CD8-positive, alpha-beta memory T cell (primary cell): ENCODE measurements at regions not wholly inside any gene's neighbourhood (a gene's known extent, or its start where the extent isn't known, plus 50 kb on each side); places are given as distances from the start of the nearest gene placed in this dataset.

Experiments
- CTCF ChIA-PET: fragments of 350-600 bp; sonication (Branson Sonifier 250); formaldehyde crosslinking; loops from one replicate; lab custom pipeline; 2021; ENCODE audit warnings: antibody characterized with exemption; lab: Charles Lee
- POLR2A ChIA-PET: fragments of 350-600 bp; sonication (Branson Sonifier 250); formaldehyde crosslinking; loops from one replicate; lab custom pipeline; 2021; ENCODE audit warnings: antibody characterized with exemption; lab: Charles Lee
- DNase-seq, 5 donors: peaks; one replicate each; pipeline versions ENCODE4 v3.0.0 to v3.0.0-alpha.2; 2020 to 2022; ENCODE audit warnings: mixed read lengths in 1 of 5
- H3K27ac ChIP-seq: one replicate; pipeline ENCODE4 v1.7.0; 2013; ENCODE audit warnings: low read depth, mild to moderate bottlenecking, low read length, moderate library complexity
- H3K27me3 ChIP-seq: 2 replicates; pipeline ENCODE4 v1.7.0; 2013; ENCODE audit warnings: low read length, mild to moderate bottlenecking; ENCODE audit not compliant: insufficient read depth, poor library complexity, severe bottlenecking
- H3K36me3 ChIP-seq: 2 replicates; pipeline ENCODE4 v1.7.0; 2013; ENCODE audit warnings: mild to moderate bottlenecking, low read length, moderate library complexity; ENCODE audit not compliant: insufficient read depth
- H3K4me1 ChIP-seq: 2 replicates; pipeline ENCODE4 v1.7.0; 2013; ENCODE audit warnings: mild to moderate bottlenecking, low read length, moderate library complexity; ENCODE audit not compliant: insufficient read depth
- H3K4me3 ChIP-seq: 2 replicates; pipeline ENCODE4 v1.7.0; 2013; ENCODE audit warnings: mild to moderate bottlenecking, low read length
- H3K9me3 ChIP-seq: 2 replicates; pipeline ENCODE4 v1.7.0; 2013; ENCODE audit warnings: mild to moderate bottlenecking, low read length
- H3K27ac Mint-ChIP-seq, 8 donors: one replicate each; pipeline ENCODE4 v1.8.0; 2020 to 2021; ENCODE audit warnings: mixed read lengths in 8 of 8, mild to moderate bottlenecking in 6 of 8, inconsistent platforms in 3 of 8, moderate library complexity in 3 of 8
- H3K27me3 Mint-ChIP-seq, 2 donors: one replicate each; pipeline ENCODE4 v1.8.0; 2020 to 2021; ENCODE audit warnings: mixed read lengths in 2 of 2, mild to moderate bottlenecking in 1 of 2, moderate library complexity in 1 of 2
- H3K36me3 Mint-ChIP-seq, 3 donors: one replicate each; pipeline ENCODE4 v1.8.0; 2020 to 2021; ENCODE audit warnings: mixed read lengths in 3 of 3, inconsistent platforms in 1 of 3, mild to moderate bottlenecking in 1 of 3
- H3K4me1 Mint-ChIP-seq, 3 donors: one replicate each; pipeline ENCODE4 v1.8.0; 2020 to 2021; ENCODE audit warnings: mixed read lengths in 3 of 3, inconsistent platforms in 1 of 3, mild to moderate bottlenecking in 1 of 3
- H3K4me3 Mint-ChIP-seq, 7 donors: one replicate each; pipeline ENCODE4 v1.8.0; 2020 to 2021; ENCODE audit warnings: mixed read lengths in 7 of 7, mild to moderate bottlenecking in 6 of 7, moderate library complexity in 4 of 7, inconsistent platforms in 2 of 7
- H3K9me3 Mint-ChIP-seq, 5 donors: one replicate each; pipeline ENCODE4 v1.8.0; 2020 to 2022; ENCODE audit warnings: mixed read lengths in 5 of 5, mild to moderate bottlenecking in 3 of 5, moderate library complexity in 2 of 5, inconsistent platforms in 1 of 5

DNA sequence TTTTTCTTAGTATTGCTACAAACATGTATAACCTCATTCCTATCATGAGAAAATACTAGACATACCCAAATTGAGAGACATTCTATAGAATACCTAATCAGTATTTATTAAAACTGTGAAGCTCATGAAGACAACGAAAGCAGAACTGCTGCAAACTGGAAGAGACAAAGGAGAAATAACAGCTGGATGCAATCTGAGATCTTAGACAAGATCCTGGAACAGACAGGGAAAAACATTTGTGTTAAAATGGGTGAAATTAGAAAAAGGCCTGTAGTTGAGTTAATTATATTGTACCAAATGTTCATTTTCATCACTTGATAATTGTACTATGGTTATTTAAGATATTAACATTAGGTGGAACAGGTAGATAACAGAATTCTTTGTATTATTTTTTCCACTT is 392.0 kb downstream of the PLPP3 start:
- Histone ChIP-seq H3K4me3 (no peak overlapping the region), H3K36me3 (no peaks in the 10 kb centered on the region), H3K27ac (no peak overlapping the region), H3K27me3 (no peaks in the 10 kb centered on the region), H3K9me3 (no peaks in the 10 kb centered on the region), H3K4me1 (no peaks in the 10 kb centered on the region)
- POLR2A ChIA-PET: no interaction called here
- H3K9me3 Mint-ChIP-seq: peaks cover 0 to 6% (median 0%) of the 10 kb centered on the region in 5 donors
- H3K4me1 Mint-ChIP-seq: no peaks in the 10 kb centered on the region
- no peak overlapping the region for H3K27ac Mint-ChIP-seq
- no peak for DNase-seq
- no peak overlapping the region for H3K4me3 Mint-ChIP-seq
- peaks cover 0 to 2% of the 10 kb centered on the region in 2 donors for H3K27me3 Mint-ChIP-seq
- CTCF ChIA-PET: no interaction called here
- H3K36me3 Mint-ChIP-seq: peaks cover 0 to 3% (median 0%) of the 10 kb centered on the region in 3 donors

DNA sequence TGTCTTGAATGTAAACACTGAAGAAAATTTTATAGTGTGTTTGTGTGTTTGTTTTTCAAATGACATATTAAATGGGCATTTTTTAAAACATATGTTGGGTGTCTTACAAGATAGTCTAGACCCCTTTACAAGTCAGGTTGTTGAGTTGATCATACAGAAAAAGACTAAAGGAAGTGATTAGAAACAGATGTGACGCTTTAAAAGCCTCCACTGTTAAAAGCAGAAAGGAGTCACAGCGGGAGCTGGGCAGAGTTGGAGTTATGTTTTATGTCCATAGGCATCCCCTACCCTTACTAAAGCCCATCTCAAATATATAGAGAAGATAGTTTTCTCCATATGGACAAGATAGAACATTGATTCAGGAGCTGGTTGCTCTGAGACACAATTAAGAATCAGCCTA is 393.9 kb downstream of the PLPP3 start:
- H3K27me3 ChIP-seq: no peaks in the 10 kb centered on the region
- no peaks in the 10 kb centered on the region for H3K9me3 ChIP-seq
- H3K9me3 Mint-ChIP-seq: peaks cover 0 to 5% (median 0%) of the 10 kb centered on the region in 5 donors
- H3K27ac ChIP-seq: no peak overlapping the region
- ChIA-PET POLR2A (no interaction called here), CTCF (no interaction called here)
- no peaks in the 10 kb centered on the region for H3K4me1 ChIP-seq
- H3K4me1 Mint-ChIP-seq: no peaks in the 10 kb centered on the region
- H3K36me3 ChIP-seq: no peaks in the 10 kb centered on the region
- DNase-seq: no peak
- peaks cover 0 to 3% (median 0%) of the 10 kb centered on the region in 3 donors for H3K36me3 Mint-ChIP-seq
- H3K4me3 ChIP-seq: no peak overlapping the region
- H3K27ac Mint-ChIP-seq: no peak overlapping the region
- peaks cover 0 to 2% of the 10 kb centered on the region in 2 donors for H3K27me3 Mint-ChIP-seq
- no peak overlapping the region for H3K4me3 Mint-ChIP-seq

DNA sequence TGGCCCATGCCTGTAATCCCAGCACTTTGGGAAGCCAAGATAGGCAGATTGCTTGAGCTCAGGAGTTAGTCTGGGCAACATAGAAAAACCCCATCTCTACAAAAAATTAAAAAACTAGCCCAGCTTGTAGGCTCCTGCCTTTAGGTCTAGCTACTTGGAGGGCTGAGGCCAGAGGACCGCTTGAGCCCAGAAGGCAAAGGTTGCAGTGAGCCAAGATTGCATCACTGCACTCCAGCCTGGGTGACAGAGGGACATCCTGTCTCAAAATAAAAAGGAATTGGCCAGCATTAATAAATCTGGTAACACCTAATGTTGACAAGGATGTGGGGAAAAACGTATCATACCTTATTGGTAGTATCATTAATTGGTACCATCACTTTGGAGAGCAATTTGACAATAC is 396.2 kb downstream of the PLPP3 start:
- no peaks in the 10 kb centered on the region for H3K4me1 Mint-ChIP-seq
- ChIA-PET CTCF (no interaction called here), POLR2A (no interaction called here)
- Histone ChIP-seq H3K4me3 (no peak overlapping the region), H3K9me3 (no peaks in the 10 kb centered on the region), H3K27ac (no peak overlapping the region), H3K36me3 (no peaks in the 10 kb centered on the region), H3K4me1 (no peaks in the 10 kb centered on the region), H3K27me3 (no peaks in the 10 kb centered on the region)
- no peak overlapping the region for H3K4me3 Mint-ChIP-seq
- H3K27me3 Mint-ChIP-seq: no peaks in the 10 kb centered on the region
- peaks cover 0 to 2% (median 0%) of the 10 kb centered on the region in 5 donors for H3K9me3 Mint-ChIP-seq
- no peak overlapping the region for H3K27ac Mint-ChIP-seq
- no peak for DNase-seq
- H3K36me3 Mint-ChIP-seq: peaks cover 0 to 3% (median 0%) of the 10 kb centered on the region in 3 donors

DNA sequence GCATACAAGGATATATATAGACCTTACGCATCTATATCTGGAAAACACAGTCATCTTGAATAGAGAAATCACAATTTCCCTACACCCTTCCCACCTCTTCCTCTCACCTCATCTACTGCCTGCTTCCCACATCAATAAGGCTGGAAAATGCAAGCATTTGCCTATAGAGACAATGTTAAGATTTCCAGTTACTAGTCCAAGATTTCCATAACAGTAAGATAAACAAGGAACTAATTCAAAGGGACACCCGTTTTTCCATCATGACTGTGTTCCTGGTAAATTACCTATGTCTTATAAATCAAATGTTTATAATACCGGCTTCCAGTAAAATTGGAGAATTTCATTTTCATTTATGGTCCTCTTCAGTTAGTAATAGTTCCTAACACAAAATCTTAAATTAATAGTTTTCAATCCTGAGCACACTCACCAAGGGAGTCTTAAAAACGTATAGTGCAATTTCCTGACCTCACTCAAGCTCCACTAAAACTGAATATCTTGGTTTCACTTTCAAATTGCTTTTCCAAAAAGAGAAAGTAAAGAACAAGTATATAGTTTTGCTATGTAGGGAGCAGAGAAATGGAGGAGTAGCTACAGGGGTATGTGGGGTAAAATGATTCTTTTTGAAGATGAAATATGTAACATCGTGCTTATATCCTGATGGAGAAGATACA is 398.7 kb downstream of the PLPP3 start:
- H3K9me3 Mint-ChIP-seq: peaks cover 0 to 2% (median 2%) of the 10 kb centered on the region in 5 donors
- ChIA-PET POLR2A (no interaction called here), CTCF (no interaction called here)
- H3K27ac Mint-ChIP-seq: no peak overlapping the region
- H3K4me3 Mint-ChIP-seq: no peak overlapping the region
- Histone ChIP-seq H3K27ac (no peak overlapping the region), H3K4me1 (no peaks in the 10 kb centered on the region), H3K27me3 (no peaks in the 10 kb centered on the region), H3K4me3 (no peak overlapping the region), H3K36me3 (no peaks in the 10 kb centered on the region), H3K9me3 (no peaks in the 10 kb centered on the region)
- no peaks in the 10 kb centered on the region for H3K36me3 Mint-ChIP-seq
- H3K27me3 Mint-ChIP-seq: no peaks in the 10 kb centered on the region
- no peak for DNase-seq
- H3K4me1 Mint-ChIP-seq: no peaks in the 10 kb centered on the region

DNA sequence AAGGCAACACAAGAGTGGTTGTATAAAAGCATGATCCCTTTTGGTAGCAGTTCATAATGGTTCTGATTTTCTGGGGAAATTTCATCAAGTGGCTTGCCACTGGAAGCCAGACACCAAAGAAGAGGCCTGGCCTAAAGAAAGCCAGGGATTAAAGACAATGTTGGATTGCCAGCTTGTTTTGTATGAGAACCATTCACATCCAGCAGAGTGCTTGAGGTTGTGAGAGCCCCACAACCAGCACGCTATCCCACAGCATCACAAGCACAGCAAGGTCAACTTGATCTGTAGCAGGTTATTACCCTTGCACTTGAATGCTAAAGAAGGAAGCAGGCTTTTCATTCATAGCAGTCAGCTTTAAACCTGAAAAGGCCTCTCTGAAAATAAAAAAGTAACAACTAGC is 399.8 kb downstream of the PLPP3 start:
- POLR2A ChIA-PET: no interaction called here
- Mint-ChIP-seq H3K4me1 (no peaks in the 10 kb centered on the region), H3K9me3 (peaks cover 0 to 3% (median 0%) of the 10 kb centered on the region in 5 donors), H3K27me3 (no peaks in the 10 kb centered on the region), H3K36me3 (no peaks in the 10 kb centered on the region), H3K27ac (no peak overlapping the region), H3K4me3 (no peak overlapping the region)
- H3K27me3 ChIP-seq: no peaks in the 10 kb centered on the region
- CTCF ChIA-PET: no interaction called here
- no peak for DNase-seq
- H3K9me3 ChIP-seq: no peaks in the 10 kb centered on the region
- H3K27ac ChIP-seq: no peak overlapping the region
- H3K4me1 ChIP-seq: no peaks in the 10 kb centered on the region
- H3K4me3 ChIP-seq: no peak overlapping the region
- H3K36me3 ChIP-seq: no peaks in the 10 kb centered on the region

DNA sequence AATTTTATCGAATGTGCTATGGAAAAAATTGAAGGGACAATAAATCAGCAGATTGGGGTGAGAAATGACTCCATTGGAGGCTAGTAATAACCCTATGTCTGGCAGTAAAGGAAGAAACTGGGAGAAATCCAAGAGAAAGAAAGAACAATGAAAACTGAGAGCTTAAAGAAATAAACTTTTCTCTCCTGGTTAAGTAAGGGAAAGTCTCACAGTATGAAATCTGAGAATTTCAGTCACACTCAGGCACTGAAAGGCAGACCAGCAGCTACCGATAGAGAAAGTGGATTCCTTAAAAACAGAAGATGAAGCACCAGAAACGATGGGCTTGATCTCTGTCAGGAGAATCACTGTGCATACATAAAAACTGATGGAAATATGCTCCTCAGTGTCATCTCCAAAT is 404.2 kb downstream of the PLPP3 start:
- CTCF ChIA-PET: no interaction called here
- Mint-ChIP-seq H3K27me3 (no peaks in the 10 kb centered on the region), H3K36me3 (no peaks in the 10 kb centered on the region), H3K27ac (no peak overlapping the region), H3K4me3 (no peak overlapping the region), H3K4me1 (no peaks in the 10 kb centered on the region), H3K9me3 (peaks cover 0 to 7% (median 0%) of the 10 kb centered on the region in 5 donors)
- DNase-seq: no peak
- no peaks in the 10 kb centered on the region for H3K27me3 ChIP-seq
- no peaks in the 10 kb centered on the region for H3K36me3 ChIP-seq
- H3K4me3 ChIP-seq: no peak overlapping the region
- POLR2A ChIA-PET: no interaction called here
- no peaks in the 10 kb centered on the region for H3K4me1 ChIP-seq
- H3K27ac ChIP-seq: no peak overlapping the region
- H3K9me3 ChIP-seq: no peaks in the 10 kb centered on the region

DNA sequence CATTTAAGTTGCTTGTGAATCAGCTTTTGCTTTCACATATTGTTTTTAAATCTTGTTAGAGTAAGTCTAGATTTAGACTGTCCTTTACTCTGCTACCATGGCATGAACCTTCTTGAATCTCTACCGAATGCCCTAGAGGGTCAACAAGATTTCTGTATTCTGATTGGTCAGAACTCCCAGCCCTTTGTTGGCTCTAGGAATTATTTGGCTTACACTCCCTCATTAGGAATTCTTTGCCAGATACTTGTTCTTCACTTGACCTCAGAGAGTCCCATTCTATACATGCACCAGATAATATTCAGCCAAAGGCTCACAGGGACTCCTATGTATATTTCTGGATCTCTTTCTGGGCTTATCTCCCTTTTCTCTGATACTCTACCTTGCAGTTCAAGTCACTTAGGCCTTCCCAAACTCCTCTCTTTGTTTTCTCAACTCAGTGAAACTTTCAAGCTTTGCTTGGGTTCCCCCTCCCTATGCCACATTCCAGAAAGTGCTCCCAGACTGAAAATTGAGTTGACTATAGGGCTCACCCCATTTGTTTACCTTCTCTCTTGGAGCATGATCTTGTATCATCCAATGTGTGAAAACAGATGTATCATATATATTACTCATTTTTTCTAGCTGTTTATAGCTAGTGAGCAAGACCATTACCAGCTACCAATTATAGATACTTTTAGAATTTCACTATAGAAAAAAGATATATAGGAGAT is 405.0 kb downstream of the PLPP3 start:
- H3K4me1 ChIP-seq: no peaks in the 10 kb centered on the region
- H3K27ac ChIP-seq: no peak overlapping the region
- H3K4me3 Mint-ChIP-seq: no peak overlapping the region
- H3K27me3 ChIP-seq: no peaks in the 10 kb centered on the region
- no peak overlapping the region for H3K4me3 ChIP-seq
- ChIA-PET POLR2A (no interaction called here), CTCF (no interaction called here)
- H3K27ac Mint-ChIP-seq: no peak overlapping the region
- no peaks in the 10 kb centered on the region for H3K27me3 Mint-ChIP-seq
- H3K36me3 Mint-ChIP-seq: no peaks in the 10 kb centered on the region
- H3K4me1 Mint-ChIP-seq: no peaks in the 10 kb centered on the region
- H3K36me3 ChIP-seq: no peaks in the 10 kb centered on the region
- H3K9me3 ChIP-seq: no peaks in the 10 kb centered on the region
- no peak for DNase-seq
- peaks cover 0 to 7% (median 0%) of the 10 kb centered on the region in 5 donors for H3K9me3 Mint-ChIP-seq

DNA sequence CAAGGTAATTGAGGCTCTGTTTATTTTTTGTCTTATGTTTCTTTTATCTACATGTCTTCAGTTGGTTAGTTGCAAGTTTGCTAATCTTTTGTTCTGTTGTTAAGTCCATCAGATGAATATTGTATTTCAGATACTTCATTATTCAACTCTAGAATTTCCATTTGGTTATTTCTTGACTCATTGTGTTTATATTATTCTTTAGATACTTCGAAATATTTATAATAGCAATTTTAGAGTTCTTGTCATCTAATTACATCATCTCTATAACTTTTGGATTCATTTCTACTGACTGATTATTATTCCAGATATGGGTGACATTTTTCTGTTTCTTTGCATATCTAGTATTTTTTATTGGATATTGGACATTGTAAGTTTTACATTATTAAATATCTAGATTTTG is 405.6 kb downstream of the PLPP3 start:
- Mint-ChIP-seq H3K4me1 (no peaks in the 10 kb centered on the region), H3K27ac (no peak overlapping the region), H3K9me3 (peaks cover 0 to 7% (median 0%) of the 10 kb centered on the region in 5 donors), H3K36me3 (no peaks in the 10 kb centered on the region), H3K4me3 (no peak overlapping the region), H3K27me3 (no peaks in the 10 kb centered on the region)
- Histone ChIP-seq H3K9me3 (no peaks in the 10 kb centered on the region), H3K27ac (no peak overlapping the region), H3K4me1 (no peaks in the 10 kb centered on the region), H3K27me3 (no peaks in the 10 kb centered on the region), H3K36me3 (no peaks in the 10 kb centered on the region), H3K4me3 (no peak overlapping the region)
- DNase-seq: no peak
- POLR2A ChIA-PET: no interaction called here
- CTCF ChIA-PET: no interaction called here
